ENCODE measurements at regions not wholly inside any gene's neighbourhood (a gene's known extent, or its start where the extent isn't known, plus 50 kb on each side); places are given as distances from the start of the nearest gene placed in this dataset.

- TF ChIP-seq CTCF (IDR thresholded peaks at IDR 0.05) (no peak), POLR2A (IDR thresholded peaks at IDR 0.05) (no peak)
Measured at GRCh38 chr5:96333391-96333790, 99.7 kb downstream of the PCSK1 start.
